Prostate gland (tissue), 2 donors: ENCODE measurements at regions not wholly inside any gene's neighbourhood (a gene's known extent, or its start where the extent isn't known, plus 50 kb on each side); places are given as distances from the start of the nearest gene placed in this dataset.

Experiments used
- DNase-seq: peaks from one replicate; pipeline ENCODE4 v3.0.0-alpha.2; 2019; ENCODE audit warnings: low spot score
- H3K27ac ChIP-seq, 2 donors: fragments of 200-600 bp; sonication (generic); 2 replicates each; pipeline ENCODE4 v1.5.1; 2017 to 2019
- H3K27me3 ChIP-seq: fragments of 200-600 bp; sonication (generic); replicated peaks from 2 replicates; pipeline ENCODE4 v1.5.1; 2019; ENCODE audit not compliant: insufficient read depth
- H3K36me3 ChIP-seq, 2 donors: fragments of 200-600 bp; sonication (generic); 1 replicate in 1 of 2; 2 replicates in 1 of 2; pipeline versions ENCODE4 v1.5.1 to v1.8.1; 2017 to 2019
- H3K4me1 ChIP-seq: fragments of 200-600 bp; sonication (generic); replicated peaks from 2 replicates; pipeline ENCODE4 v1.5.1; 2019
- H3K4me3 ChIP-seq, 2 donors: fragments of 200-600 bp; sonication (generic); 2 replicates each; pipeline ENCODE4 v1.5.1; 2017 to 2019
- H3K9me3 ChIP-seq: fragments of 200-600 bp; sonication (generic); 2 replicates; pipeline ENCODE4 v1.5.1; 2017
- CTCF ChIP-seq, 4 experiments: fragments of 200-600 bp in 2 of 4; fragments of 450-650 bp in 2 of 4; sonication (generic) in 2 of 4; IDR thresholded peaks; 1 replicate in 3 of 4; 2 replicates in 1 of 4; pipeline ENCODE4 v1.5.1; 2016 to 2019; ENCODE audit warnings: antibody characterized with exemption in 4 of 4, mild to moderate bottlenecking in 2 of 4, moderate library complexity in 2 of 4
- POLR2A ChIP-seq: fragments of 450-650 bp; IDR thresholded peaks from one replicate; pipeline ENCODE4 v1.6.1; 2016; ENCODE audit warnings: antibody characterized with exemption, mild to moderate bottlenecking
- POLR2AphosphoS5 ChIP-seq: sonication (generic); formaldehyde crosslinking; IDR thresholded peaks from one replicate; pipeline ENCODE4 v1.6.1; 2017; ENCODE audit warnings: antibody characterized with exemption
- WGBS: methylation state at CpG from one replicate; pipeline ENCODE4 v1.1.5; 2018; 5-methylcytosine and 5-hydroxymethylcytosine counted together
- intact Hi-C: fragments of 100-400 bp; cut with DNase I; formaldehyde crosslinking; loops from one replicate; pipeline ENCODE4 v1.14.2; 2022

DNA sequence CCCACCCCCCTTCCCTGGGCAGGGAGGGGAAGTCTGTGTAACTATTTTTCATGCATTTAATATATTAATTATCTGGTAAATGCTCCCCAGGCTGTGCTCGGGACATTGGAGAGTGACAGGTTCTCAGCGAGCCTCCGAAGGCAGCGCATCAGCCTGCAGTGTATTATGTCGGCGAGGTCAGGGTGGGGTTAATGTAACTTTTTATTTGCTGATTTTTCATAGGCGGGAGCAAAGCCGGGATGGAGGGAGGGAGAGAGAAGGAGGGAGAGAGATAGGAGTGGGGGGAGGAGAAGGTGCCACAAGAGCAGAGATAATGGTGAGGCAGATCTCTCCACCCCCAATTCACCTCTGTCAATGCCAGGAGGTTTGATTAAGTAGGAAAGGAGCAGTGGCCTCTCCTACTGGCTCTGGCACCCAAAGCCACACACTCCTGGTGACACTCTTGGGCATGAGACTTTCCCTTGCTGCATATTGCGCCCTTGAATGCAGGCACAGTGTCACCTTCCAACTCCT, 104.0 kb downstream of the MRM1 start:
- intact Hi-C loops = no loop called here

GRCh38 chr17:36705874-36706731, 104.7 kb downstream of the MRM1 start:
- H3K27me3 ChIP-seq = no peaks in the 10 kb centered on the region
- no peaks in the 10 kb centered on the region for H3K4me1 ChIP-seq
- no peaks in the 10 kb centered on the region for H3K36me3 ChIP-seq
- no peak overlapping the region for H3K27ac ChIP-seq
- no peaks in the 10 kb centered on the region for H3K9me3 ChIP-seq
- H3K4me3 ChIP-seq = no peak overlapping the region
- peak in 2 of 4 experiments; percentile 34 for TF ChIP-seq CTCF (IDR thresholded peaks at IDR 0.05)
- TF ChIP-seq POLR2AphosphoS5 = no peak
- 52% methylated on average over 15 of the region's 15 CpGs for WGBS
- DNase-seq = no peak
- intact Hi-C loops = no loop called here

More for the DNA sequence above, 104.0 kb downstream of the MRM1 start:
- Histone ChIP-seq H3K27me3 (no peaks in the 10 kb centered on the region), H3K36me3 (no peaks in the 10 kb centered on the region), H3K4me3 (no peak overlapping the region), H3K27ac (no peak overlapping the region), H3K4me1 (no peaks in the 10 kb centered on the region), H3K9me3 (no peaks in the 10 kb centered on the region)
- TF ChIP-seq POLR2AphosphoS5 (no peak), POLR2A (no peak), CTCF (IDR thresholded peaks at IDR 0.05) (no peak)
- 64% methylated on average over 9 of the region's 9 CpGs for WGBS
- no peak for DNase-seq

GRCh38 chr17:36707904-36708303, 106.5 kb downstream of the MRM1 start:
- intact Hi-C loops = no loop called here
- H3K36me3 ChIP-seq = no peaks in the 10 kb centered on the region
- TF ChIP-seq POLR2AphosphoS5 (no peak), POLR2A (no peak), CTCF (IDR thresholded peaks at IDR 0.05) (no peak)
- no peaks in the 10 kb centered on the region for H3K4me1 ChIP-seq
- H3K9me3 ChIP-seq = no peaks in the 10 kb centered on the region
- H3K27ac ChIP-seq = no peak overlapping the region
- 87% methylated on average over 3 of the region's 3 CpGs for WGBS
- peaks cover 2% of the 10 kb centered on the region for H3K27me3 ChIP-seq
- DNase-seq = no peak
- no peak overlapping the region for H3K4me3 ChIP-seq

DNA sequence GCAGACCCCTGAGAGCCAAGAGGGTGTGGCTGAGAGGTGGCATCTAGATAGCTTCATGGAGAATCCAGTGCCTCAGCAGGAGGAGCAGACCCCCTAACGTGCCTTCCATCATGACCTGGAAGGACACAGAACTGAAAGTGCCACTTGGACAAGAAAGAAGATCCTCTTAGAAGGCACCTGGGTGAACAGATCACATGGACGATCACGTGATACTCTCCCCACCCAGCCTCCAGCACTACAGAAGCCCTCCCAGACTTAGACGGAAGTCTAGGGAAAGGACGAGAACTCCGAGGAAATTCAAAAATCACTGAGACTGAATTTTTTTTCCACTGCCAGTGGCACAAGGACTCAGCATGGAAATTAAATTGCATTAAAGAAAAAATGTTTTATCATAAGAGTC, 113.4 kb downstream of the MRM1 start:
- Histone ChIP-seq H3K36me3 (no peaks in the 10 kb centered on the region), H3K9me3 (no peaks in the 10 kb centered on the region), H3K27ac (no peak overlapping the region), H3K4me3 (no peak overlapping the region), H3K27me3 (peaks cover 2% of the 10 kb centered on the region), H3K4me1 (no peaks in the 10 kb centered on the region)
- no peak for TF ChIP-seq CTCF (IDR thresholded peaks at IDR 0.05)
- TF ChIP-seq POLR2AphosphoS5 = no peak
- 88% methylated on average over 6 of the region's 6 CpGs for WGBS
- DNase-seq = no peak
- intact Hi-C loops = no loop called here

- intact Hi-C loops = no loop called here
- Histone ChIP-seq H3K4me1 (no peaks in the 10 kb centered on the region), H3K4me3 (no peak overlapping the region), H3K27me3 (peaks cover 2% of the 10 kb centered on the region), H3K9me3 (no peaks in the 10 kb centered on the region), H3K36me3 (no peaks in the 10 kb centered on the region), H3K27ac (no peak overlapping the region)
- DNase-seq = no peak
- WGBS = 85% methylated on average over 7 of the region's 7 CpGs
- TF ChIP-seq POLR2A (no peak), CTCF (IDR thresholded peaks at IDR 0.05) (no peak), POLR2AphosphoS5 (no peak)
These were observed 114.6 kb downstream of the MRM1 start for GRCh38 chr17:36715951-36716350.
